ENCODE measurements at regions not wholly inside any gene's neighbourhood (a gene's known extent, or its start where the extent isn't known, plus 50 kb on each side); places are given as distances from the start of the nearest gene placed in this dataset.

- H3K36me3 ChIP-seq (ENCODE audit: control insufficient read depth in 2 of 2, insufficient read depth in 1 of 2, low read length in 2 of 2): no peaks in the 10 kb centered on the region
- ChIA-PET CTCF (no interaction called here), POLR2A (no interaction called here)
- H3K4me1 ChIP-seq (ENCODE audit: control insufficient read depth, insufficient read depth, low read length): no peaks in the 10 kb centered on the region
- H3K9me3 ChIP-seq (ENCODE audit: control insufficient read depth, insufficient read depth, low read depth, low read length): peaks cover 5% of the 10 kb centered on the region; the same call in 1 of the 2 replicates
- TF ChIP-seq ZNF544 (tag by site-specific recombination; IDR thresholded peaks at IDR 0.05) (no peak), ZNF140 (tag by site-specific recombination; IDR thresholded peaks at IDR 0.05) (no peak), PRDM10 (tag by site-specific recombination; IDR thresholded peaks at IDR 0.05) (no peak), ZNF211 (tag by site-specific recombination; IDR thresholded peaks at IDR 0.05; ENCODE audit: low read depth) (no peak), GFI1B (tag by site-specific recombination; IDR thresholded peaks at IDR 0.05) (no peak), ZNF580 (tag by site-specific recombination; IDR thresholded peaks at IDR 0.05) (no peak), ZIC2 (tag by site-specific recombination; IDR thresholded peaks at IDR 0.05) (no peak), PRDM4 (tag by site-specific recombination; IDR thresholded peaks at IDR 0.05) (no peak), REPIN1 (tag by site-specific recombination; IDR thresholded peaks at IDR 0.05; ENCODE audit: low read depth) (no peak), ZNF174 (tag by site-specific recombination; IDR thresholded peaks at IDR 0.05) (no peak), ZNF26 (tag by site-specific recombination; IDR thresholded peaks at IDR 0.05) (no peak), KLF16 (tag by site-specific recombination; IDR thresholded peaks at IDR 0.05) (no peak), ZNF707 (tag by site-specific recombination; IDR thresholded peaks at IDR 0.05) (no peak), PRDM1 (tag by site-specific recombination; IDR thresholded peaks at IDR 0.05) (no peak), TSHZ1 (tag by site-specific recombination; IDR thresholded peaks at IDR 0.05; ENCODE audit: borderline replicate concordance) (no peak)
- no peak overlapping the region for H3K4me3 ChIP-seq (ENCODE audit: low read depth, low read length)
- no peak overlapping the region for H3K27ac ChIP-seq (ENCODE audit: extremely low read depth, low read depth, low read length)
Observed at GRCh38 chr5:123940416-123940815, 428.4 kb downstream of the CSNK1G3 start.

All from HEK293 (cell line).